ENCODE measurements at regions not wholly inside any gene's neighbourhood (a gene's known extent, or its start where the extent isn't known, plus 50 kb on each side); places are given as distances from the start of the nearest gene placed in this dataset.
A peak's percentile ranks its signal among the peaks of the same experiment; 100 is the strongest.

DNA sequence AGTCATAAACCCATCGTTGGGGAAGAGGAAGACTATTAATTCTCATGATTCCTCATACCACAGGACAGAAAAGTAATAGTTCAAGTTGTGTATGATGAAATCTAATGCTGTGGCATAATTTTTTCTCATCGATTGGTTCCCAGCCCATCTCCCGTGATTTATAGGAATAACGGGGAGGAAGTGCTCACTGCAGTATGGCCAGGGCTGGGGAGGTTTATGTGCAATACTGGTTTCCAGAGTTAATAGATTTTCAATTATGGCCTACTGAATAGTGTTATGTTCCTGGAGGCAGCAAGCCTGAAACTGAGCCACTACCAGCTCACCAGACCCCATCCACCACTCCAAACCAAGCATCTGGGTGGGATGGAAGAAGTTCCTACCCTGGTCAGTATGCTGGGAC is 147.1 kb upstream of the NCAM1 start:
- DNase-seq (ENCODE audit: low read depth in 2 of 2), result no peak

DNA sequence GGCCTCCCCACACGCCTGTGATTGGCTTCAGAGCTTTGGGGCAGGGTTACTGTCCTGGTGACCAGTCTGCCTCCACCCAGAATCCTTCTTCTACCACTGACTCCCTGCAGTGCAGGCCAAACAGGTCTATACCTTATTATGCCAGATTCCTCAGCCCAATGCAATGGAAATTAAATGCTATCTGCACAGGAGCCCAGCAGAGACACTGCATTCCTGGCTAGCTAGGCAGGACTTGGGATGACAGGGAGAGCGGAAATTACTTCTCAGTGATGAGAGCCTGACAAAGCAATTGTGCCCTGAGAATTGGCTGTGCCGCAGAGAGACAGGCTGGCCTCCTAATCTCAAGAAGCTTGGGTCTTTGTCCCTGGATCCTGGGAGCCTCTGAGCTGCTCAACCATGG is 143.8 kb upstream of the NCAM1 start:
- no peak for DNase-seq (ENCODE audit: low read depth in 2 of 2)

GRCh38 chr11:112822478-112823274 is 138.5 kb upstream of the NCAM1 start:
- DNase-seq (ENCODE audit: low read depth in 2 of 2), result no peak

- no peak for DNase-seq (ENCODE audit: low read depth in 2 of 2)
Measured at GRCh38 chr11:112826026-112826425, 135.2 kb upstream of the NCAM1 start.

DNA sequence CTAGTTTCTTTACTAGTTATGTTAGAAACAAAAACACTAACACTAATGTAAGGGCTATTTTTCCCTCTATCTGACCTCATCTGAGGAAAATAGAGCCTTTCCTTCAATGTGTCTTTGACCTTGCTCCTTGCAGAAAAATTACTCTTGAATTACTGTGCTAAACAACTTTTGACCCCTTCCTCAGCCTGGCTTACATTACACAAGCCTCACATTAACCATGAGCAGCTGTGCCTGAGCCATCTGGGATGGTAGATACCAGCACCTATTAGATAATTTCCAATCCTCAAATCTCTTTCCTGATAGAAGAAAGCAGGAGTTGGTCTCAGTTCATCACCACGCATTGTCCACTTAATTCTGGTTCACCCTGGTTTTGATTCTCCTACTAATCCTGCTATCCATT is 134.4 kb upstream of the NCAM1 start:
- no peak for DNase-seq (ENCODE audit: low read depth in 2 of 2)

- DNase-seq (ENCODE audit: low read depth in 2 of 2), result no peak
Measured at GRCh38 chr11:112828421-112828820, 132.8 kb upstream of the NCAM1 start.

- DNase-seq (ENCODE audit: low read depth in 2 of 2), result no peak
Measured at GRCh38 chr11:112829971-112830654, 131.1 kb upstream of the NCAM1 start.

GRCh38 chr11:112831041-112831440 is 130.2 kb upstream of the NCAM1 start:
- DNase-seq (ENCODE audit: low read depth in 2 of 2), result no peak

- DNase-seq (ENCODE audit: low read depth in 2 of 2), result no peak
Measured at GRCh38 chr11:112831969-112832766, 129.1 kb upstream of the NCAM1 start.

- DNase-seq (ENCODE audit: low read depth in 2 of 2), result no peak
Measured at GRCh38 chr11:112834277-112834755, 126.9 kb upstream of the NCAM1 start.

DNA sequence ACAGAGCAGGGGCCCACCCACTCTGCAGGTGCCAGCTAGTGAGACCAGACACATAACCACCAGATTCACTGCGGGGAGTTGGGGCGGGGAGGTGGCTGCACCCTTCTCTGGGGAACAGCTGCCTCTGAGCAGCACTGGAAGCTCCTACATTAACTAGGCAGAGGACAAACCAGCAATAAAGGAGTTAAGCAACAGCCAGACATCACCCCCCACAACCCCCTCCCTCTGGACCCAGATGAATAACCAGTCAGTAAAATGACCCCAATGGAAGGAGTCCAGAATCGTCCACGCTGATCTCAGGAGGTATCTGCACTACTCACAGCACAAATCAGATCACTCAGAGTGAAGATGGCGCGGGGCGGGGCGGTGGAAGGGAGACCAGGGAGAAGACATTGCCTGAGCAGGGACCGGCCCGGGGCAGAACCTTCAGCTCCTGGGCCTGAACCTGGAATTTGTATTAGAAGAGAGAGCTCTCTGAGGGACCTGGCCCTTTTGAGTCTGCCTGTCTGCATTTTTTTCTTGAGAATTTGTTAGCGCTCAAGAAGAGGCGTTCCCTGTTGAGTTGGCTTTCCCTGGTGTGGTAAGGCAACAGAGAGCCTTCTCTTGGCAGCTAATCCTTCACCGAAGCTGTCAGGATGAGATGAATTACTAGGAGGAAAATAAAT is 125.5 kb upstream of the NCAM1 start:
- DNase-seq (ENCODE audit: low read depth in 2 of 2), result no peak

- DNase-seq (ENCODE audit: low read depth in 2 of 2), result no peak
Measured at GRCh38 chr11:112836256-112836602, 125.0 kb upstream of the NCAM1 start.

DNA sequence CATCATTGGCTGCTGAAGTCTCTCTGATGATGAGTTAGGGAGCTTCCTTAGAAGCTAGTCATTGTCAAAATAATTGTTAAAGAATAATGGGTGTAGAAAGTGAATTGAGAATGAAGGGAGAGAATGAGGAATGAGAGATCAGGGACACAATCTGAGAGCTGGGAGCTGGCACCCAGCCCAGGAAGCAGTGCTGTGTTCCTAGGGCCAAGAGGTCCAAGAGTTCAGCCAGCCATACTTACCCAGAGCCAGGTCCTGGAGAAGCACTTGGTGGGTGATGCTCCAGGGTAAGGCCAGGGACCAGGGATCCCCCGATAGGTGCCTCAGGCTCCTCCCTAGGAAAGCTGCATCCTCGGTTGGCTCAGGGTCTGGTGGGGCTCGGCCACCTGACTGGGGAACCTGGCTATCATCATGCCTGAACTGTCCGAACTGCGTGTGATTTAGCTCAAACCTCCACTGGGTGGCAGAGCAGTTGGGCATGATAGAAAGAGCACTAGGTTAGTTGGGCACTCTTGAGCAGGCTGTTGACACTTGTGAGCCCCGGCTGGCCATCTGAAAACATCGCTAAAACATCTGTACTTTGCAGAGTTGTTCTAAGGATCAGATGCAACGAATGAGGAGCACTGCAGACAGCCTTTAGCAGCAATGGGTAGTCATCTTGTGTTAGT is 123.9 kb upstream of the NCAM1 start:
- no peak for DNase-seq (ENCODE audit: low read depth in 2 of 2)

- DNase-seq (ENCODE audit: low read depth in 2 of 2), result no peak
Measured at GRCh38 chr11:112839051-112839450, 122.2 kb upstream of the NCAM1 start.

DNA sequence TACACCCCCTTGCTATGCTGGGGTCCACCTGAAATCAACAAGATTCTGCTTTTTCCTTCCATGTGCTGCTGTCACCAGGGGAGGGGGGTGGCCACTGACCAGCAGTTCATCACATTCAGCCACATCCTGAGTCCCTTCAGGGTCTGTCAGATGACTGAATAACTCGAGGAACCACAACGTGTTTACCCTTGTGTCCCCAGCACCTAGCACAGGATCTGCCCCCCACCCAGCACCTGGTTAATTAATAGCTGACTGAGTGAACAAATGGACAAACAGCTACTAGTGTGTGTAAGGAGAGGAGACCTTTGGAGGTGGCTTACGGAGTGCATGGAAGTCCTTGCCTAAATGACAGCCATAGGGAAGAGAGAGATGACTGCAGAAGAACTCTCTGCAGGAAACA is 119.5 kb upstream of the NCAM1 start:
- DNase-seq (ENCODE audit: low read depth in 2 of 2), result no peak

- no peak for DNase-seq (ENCODE audit: low read depth in 2 of 2)
Measured at GRCh38 chr11:112842151-112842550, 119.1 kb upstream of the NCAM1 start.

DNA sequence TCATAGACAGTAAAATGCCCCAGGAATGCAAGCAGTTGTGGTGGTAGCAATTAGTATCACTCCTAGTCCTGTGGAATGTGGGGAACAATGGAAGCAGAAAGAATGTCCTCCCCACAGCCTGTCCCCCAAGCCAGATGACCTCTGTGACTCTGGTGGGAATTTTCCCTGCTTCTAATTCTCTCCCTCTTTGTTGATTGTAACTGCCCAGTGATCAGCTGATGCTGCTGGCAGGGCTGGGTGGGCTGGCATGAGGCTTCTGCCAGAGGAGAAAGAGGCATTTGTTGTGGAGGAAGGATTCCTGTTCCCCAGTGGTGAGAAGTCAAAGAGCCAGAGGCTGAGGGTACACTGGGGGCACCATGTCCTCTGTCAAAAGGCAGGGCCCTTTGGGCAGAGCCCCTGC is 116.7 kb upstream of the NCAM1 start:
- no peak for DNase-seq (ENCODE audit: low read depth in 2 of 2)

GRCh38 chr11:112847568-112847967 is 113.7 kb upstream of the NCAM1 start:
- no peak for DNase-seq (ENCODE audit: low read depth in 2 of 2)

GRCh38 chr11:112852143-112852866 is 108.9 kb upstream of the NCAM1 start:
- peak; percentile 4 to 5 for DNase-seq (ENCODE audit: low read depth in 2 of 2)

DNA sequence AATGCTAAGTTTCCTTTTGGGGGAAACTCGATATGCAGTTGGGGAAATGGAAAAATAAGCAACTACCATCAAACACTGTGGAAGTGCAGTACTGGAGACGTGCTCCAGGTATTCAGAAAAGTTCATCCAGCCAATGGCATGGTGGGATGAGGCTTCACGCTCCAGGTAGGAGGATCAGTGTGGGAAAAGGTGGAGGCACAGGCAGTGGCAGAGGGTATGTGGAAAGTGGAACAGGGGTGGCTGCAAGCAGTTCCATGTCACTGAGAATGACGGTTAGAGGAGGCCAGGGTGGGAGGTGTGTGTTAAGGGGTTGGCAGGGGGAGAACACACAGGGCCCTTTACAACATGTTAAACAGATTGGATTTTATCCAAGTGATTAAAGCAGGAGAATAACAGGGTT is 105.1 kb upstream of the NCAM1 start:
- DNase-seq (ENCODE audit: low read depth in 2 of 2), result no peak

DNA sequence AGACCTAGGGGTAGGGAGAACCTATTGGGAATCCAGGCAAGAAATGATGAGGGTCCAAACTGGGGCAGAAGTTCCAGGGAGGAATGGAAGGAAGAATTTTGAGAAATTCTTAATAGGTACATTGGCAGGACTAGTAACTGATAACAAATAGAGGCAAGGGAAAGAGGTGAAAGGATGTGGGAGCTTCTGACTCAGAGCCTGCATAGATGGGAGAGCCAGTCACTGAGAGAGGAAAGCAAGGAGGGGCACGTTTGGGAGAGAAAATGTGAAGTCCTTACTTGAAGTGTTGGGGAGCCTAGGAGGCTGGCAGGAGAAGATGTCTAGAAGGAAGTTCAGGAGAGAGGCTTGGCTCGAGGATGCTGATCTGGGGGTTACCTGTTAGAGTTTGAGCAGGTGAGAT is 104.6 kb upstream of the NCAM1 start:
- no peak for DNase-seq (ENCODE audit: low read depth in 2 of 2)
